NCI-H2081 (cell line): ENCODE measurements at regions not wholly inside any gene's neighbourhood (a gene's known extent, or its start where the extent isn't known, plus 50 kb on each side); places are given as distances from the start of the nearest gene placed in this dataset.
A peak's percentile ranks its signal among the peaks of the same experiment; 100 is the strongest.
"Not testable (repeated sequence)": the region's sequence is repeated elsewhere in the genome, so short reads cannot be mapped to it uniquely, and the experiment has no call there.

ENCODE experiments used
- DNase-seq, 2 experiments: peaks; one replicate each; lab custom pipeline; 2025; lab: John Stamatoyannopoulos, UW

DNA sequence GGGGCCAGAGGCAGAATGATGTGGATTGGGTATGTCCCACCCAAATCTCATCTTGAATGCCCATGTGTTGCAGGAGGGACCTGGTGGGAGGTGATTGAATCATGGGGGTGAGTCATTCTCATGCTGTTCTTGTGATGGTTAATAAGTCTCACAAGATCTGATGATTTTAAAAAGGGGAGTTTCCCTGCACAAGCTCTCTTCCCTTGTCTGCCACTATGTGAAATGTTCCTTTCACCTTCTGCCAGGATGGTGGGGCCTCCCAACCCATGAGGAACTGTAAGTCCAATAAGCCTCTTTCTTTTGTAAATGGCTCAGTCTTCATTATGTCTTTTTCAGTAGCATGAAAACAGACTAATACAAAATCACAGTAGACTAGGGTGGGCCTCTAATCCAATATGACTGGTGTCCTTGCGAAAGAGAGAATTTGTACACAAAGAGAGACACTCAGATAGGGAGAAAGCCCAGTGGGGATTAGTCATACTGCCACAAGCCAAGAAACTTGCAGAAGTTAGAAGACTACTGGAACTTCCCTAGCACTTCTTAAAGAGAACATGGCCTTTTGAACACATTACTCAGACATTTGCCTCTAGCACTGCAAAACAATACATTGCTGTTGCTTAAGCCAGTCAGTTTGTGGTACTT is 68.4 kb downstream of the ANXA1 start:
- DNase-seq = no peak

DNA sequence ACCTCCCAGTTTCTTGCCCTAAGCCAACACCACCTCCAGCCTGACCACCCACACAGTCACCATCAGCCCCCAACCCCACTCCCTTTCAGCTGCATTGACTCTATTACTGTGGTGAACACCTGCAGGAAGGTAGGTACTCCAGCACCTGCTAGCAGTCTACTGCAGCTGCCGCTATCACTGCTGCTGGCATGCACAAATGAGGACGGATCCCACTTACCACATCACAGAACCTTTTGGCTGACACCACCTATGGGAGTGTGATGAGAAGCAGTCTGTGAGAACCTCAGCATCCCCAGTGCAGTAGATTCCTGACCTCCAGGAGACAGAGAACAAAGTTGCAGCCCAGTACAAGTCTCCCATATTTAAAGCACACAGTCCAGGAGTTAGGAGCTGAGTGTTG is 71.9 kb downstream of the ANXA1 start:
- DNase-seq = no peak

GRCh38 chr9:73229543-73229942 is 77.9 kb downstream of the ANXA1 start:
- no peak for DNase-seq

GRCh38 chr9:73230251-73230650 is 78.6 kb downstream of the ANXA1 start:
- no peak for DNase-seq

DNA sequence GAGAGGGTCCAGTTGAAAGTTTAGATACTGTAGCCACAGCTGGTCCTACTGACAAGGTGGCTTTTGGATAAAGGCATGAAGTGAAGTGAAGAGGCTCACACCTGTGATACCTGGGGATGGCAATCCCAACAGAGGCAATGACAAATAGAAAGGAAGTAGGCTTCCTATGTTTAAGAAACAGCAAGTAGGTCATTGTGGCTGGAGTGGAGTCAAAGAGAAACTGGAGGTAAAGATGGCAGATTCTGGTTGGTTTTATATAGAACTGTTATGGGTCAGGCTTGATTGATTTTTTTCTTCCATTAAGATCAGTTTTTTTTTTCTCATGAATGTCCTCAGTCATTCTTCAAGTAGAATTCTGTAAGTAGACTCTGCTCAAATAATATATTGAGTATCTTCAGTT is 79.5 kb downstream of the ANXA1 start:
- DNase-seq = no peak

DNA sequence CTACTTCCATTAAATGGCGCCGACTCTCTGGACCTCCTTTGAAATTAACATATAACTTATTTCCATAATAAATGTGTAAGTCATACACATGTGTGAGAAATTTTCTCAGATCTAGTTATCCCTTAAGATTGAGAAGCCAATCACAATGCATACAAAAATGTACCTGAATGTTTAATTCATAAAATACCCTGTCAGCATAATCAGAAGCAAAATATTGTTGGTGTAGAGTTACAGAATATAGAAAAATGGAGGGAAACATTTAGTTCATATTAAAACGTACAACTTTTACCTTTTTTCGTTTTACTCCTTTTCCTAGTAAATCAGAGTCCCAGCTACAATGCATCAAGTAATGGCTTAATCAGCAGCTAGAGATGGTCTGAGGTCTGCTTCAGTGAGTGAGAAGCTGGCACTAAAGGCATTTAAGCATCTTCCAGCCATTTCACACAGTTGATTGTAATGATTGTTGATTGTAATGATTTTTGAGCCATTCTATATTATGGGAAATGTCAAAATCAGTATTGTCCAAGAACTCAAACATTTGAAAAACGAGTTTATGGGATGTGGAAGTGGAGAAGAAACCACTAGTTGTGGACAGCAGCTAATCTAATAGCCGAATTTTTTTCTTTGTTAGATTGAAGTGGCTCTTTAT is 81.8 kb downstream of the ANXA1 start:
- DNase-seq = no peak

GRCh38 chr9:73234008-73234360 is 82.3 kb downstream of the ANXA1 start:
- no peak for DNase-seq

GRCh38 chr9:73237140-73237539 is 85.5 kb downstream of the ANXA1 start:
- DNase-seq = no peak

- DNase-seq = no peak
Observed at GRCh38 chr9:73239570-73240265, 88.1 kb downstream of the ANXA1 start.

DNA sequence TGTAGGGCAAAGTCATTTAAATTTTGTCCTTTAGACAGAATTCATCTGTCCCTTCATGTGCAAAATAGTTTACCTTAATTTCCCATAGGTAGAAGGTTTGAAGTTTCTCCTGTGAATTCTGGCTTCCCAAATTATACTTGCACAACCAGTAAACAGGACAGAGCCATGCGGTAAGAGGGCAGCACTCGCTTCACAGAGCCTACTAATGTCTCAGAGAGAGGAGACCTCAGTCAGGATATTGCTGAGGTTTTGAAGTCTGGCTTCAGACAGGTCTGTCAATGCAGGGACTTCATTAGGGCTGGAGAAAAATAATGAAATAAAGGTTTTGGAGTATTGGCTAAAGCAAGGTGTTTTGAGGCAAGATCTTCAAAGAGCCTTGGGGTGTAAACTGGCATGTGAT is 91.4 kb downstream of the ANXA1 start:
- DNase-seq = no peak

DNA sequence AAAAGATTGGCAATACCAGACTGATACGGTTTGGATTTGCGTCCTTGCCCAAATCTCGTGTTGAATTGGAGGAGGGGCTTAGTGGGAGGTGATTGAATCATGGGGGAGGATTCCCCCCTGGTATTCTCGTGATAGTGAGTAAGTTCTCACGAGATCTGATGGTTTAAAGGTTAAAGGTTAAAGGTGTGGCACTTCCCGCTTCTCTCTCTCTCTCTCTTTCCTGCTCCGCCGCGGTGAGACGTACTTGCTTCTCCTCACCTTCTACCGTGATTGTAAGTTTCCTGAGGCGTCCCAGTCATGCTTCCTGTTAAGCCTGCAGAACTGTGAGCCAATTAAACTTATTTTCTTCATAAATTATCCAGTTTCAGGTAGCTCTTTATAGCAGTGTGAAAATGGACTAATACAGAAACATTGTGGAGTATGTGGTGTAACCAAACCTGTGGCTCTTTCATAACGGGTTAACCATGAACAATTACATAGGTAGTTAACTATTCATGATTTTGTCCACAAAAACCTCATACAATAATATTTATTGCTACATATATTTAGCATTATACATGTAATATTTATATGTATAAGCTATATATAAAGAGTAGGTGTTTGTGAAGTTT is 107.5 kb downstream of the ANXA1 start:
- no peak for DNase-seq

DNA sequence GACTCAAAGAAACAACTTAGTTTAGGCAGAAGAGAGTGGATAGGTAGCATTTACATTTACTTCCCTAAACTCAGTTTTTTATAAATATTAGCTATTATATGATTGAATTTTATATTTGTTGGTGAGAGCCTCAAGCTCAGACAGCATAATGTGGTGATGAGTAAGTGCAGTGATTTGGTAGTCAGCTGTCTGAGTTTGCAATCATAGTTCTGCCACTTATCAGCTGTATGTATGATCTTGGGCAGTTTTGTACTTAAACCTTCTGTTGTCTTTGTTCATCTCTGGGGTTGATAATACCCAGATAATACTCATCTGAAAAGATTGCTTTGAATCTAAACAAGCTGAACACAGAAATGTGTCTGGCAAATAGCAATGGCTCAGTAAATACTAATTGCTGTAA is 108.8 kb downstream of the ANXA1 start:
- no peak for DNase-seq

DNA sequence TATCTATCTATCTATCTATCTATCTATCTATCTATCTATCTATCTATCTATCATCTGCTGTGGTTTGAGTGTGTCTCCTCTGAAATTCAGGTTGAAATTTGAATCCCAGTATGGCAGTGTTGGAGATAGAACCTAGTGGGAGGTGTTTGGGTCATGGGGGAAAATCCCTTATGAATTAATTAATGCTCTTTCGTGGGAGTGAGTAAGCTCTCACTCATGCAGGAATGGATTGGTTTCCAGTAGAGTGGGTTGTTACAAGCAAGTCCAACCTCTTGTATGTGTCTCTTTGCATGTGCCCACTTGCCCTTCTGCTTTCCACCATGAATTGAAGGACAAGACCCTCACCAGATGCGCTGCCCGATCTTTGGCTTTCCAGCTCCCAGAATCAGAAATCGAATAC is 113.0 kb downstream of the ANXA1 start:
- DNase-seq = no peak

DNA sequence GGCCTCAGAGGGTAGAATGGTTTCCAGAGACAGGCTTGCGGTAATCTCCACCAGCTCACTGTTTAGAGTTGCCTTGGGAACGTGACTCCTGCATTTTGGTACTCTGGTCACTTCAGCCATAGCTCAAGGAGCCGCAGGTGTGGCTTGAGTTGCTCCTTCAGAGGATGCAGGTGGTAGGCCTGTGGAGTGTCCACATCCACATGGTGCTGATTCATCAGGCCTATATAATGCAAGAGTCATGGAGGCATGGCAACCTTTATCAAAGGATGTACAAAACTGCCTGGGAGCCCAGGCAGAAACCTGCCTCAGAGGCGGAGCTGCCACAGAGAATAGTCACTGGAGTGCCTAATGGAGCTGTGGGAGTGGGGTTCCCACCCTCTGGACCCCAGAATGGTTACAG is 114.2 kb downstream of the ANXA1 start:
- DNase-seq = no peak

DNA sequence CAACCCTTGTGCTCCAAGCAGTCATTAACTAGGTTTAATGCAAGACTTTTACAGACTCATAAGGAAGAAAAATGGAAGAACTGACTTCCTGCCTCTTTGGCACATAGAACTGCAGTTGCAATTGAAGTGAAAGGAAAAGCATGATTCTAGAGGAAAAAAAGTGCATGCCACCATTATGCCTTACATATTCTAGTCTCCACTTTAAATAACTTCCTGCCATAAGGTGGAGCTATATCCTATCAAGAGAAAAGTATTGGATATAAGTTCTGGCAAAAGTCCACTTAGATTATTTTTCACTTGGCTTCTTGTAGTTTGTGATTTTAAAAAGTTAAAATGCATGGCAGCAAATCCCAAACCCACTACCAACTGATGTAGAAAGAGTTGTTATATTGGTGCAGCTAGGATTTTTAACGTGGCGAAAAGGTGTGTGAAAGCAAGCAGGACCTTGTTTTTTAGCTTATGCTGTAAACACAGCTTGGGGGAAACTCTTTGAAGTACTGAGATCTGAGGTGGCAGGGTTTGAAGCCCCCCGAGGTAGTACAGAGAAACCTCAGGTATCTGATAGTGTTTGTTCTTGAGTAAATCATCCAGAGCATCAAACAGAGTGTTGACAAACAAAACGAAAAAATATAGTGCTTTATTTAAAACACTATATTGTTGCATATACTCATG is 117.9 kb downstream of the ANXA1 start:
- peak; percentile 8 to 28 for DNase-seq

DNA sequence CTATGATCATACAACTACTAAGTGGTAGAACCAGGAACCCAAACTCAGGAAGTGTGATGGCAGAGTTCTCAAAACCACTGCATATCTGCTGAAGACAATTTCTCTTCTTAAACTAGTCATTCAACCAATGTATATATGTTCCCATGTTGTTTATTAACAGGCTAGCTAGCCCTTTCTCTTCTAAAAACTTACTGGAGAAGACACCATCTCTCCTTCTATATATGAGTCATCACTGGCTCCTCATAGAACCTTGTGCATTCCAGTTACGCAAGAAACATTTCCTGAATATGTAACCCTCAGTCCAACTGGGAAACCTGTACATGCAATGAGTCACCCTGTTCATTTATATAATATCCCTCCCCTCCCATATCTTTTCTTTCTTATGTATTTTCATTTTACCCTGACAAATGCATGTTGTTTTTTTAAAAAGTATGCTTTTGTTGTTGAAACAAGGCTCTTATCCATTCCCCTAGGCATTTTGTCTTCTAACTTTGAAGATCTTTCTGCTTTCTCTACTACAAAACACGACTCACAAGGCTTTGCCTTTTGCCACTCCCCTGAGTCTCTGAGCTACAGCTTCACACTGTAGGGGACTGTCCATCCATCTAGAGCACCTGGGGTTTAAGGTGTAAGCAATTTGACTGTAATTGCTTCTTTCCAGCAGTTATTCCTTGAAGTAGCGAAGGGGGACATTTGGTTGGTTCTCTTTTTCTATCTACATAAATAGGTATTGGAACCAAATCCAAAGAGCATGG is 119.5 kb downstream of the ANXA1 start:
- no peak for DNase-seq

GRCh38 chr9:73280113-73280512 is 128.4 kb downstream of the ANXA1 start:
- DNase-seq = peak in 1 of 2 experiments; percentile 6

DNA sequence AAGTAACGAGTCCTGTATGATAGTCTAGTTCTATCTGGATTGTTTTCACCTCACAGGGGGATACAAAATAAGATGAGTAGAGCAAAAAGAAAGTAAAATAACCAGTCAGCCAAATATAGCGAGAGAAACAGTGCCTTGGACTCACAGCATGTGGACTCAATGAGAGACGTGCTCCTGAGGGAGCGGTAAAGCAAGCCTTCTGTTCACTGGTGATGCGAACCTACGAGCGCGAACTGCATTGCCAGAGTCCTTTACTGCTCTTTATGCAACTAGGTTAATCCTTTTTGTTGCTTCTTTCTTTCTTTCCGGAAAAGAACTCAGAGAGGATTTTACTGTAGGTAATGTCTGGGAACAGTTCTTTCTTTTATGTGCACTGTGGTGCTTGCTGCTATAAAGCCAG is 132.7 kb downstream of the ANXA1 start:
- DNase-seq = no peak

GRCh38 chr9:73294336-73294735 is 142.7 kb downstream of the ANXA1 start:
- no peak for DNase-seq

DNA sequence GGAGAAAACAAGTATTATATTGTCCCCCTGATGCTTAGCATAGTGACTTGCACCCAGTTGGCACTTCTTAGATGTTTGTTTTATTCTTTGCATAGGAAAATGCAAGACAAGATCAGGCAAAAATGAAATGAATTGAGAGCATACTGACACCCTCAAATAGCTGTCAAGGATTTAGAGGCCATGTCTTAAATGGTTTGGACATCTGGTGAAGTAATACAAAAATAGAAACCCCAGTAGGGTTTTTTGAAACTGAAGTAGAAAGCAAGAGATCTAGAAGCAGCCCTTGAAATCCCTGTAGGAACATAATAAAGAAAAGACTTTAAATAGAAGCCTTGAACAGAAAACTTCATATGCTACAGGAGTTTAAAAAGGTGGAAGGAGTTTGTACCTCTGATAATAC is 174.3 kb downstream of the ANXA1 start:
- DNase-seq = no peak

GRCh38 chr9:73327149-73327548 is 175.5 kb downstream of the ANXA1 start:
- no peak for DNase-seq

DNA sequence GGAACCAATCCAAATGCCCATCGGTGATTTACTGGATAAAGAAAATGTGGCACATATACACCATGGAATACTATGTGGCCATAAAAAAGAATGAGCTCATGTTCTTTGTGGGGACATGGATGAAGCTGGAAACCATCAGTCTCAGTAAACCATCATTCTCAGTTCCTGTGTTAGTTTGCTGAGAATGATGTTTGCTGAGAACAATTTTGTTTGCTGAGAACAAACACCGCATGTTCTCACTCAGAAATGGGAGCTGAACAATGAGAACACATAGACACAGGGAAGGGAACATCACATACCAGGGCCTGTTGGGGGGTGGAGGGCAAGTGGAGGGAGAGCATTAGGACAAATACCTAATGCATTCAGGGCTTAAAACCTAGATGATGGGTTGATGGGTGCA is 185.5 kb downstream of the ANXA1 start:
- not testable (repeated sequence) for DNase-seq
